Glomerular visceral epithelial cell (primary cell): ENCODE measurements at regions not wholly inside any gene's neighbourhood (a gene's known extent, or its start where the extent isn't known, plus 50 kb on each side); places are given as distances from the start of the nearest gene placed in this dataset.

Source experiments
- DNase-seq: peaks from one replicate; pipeline ENCODE4 v3.0.0-alpha.2; 2016; ENCODE audit errors: extremely low spot score

DNA sequence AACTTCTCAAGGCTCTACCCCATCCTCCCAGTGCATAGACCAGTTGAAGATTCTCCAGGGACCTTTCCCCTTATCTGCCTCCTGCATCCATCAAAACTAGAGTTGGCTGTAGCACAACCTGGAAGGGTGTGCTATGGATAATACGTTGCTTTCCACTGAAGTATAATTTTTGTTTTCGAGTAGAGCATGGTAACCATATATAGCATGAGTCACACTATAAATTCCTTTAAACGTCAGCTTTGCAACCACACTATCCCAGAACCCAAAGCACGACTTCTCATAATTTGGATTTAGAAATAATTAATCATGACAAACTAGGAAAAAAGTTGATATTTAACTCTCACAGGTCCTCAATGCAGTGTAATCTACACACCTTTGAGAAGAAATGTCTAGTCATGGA, 138.3 kb upstream of the NBEA start:
- peak; percentile 13 for DNase-seq

DNA sequence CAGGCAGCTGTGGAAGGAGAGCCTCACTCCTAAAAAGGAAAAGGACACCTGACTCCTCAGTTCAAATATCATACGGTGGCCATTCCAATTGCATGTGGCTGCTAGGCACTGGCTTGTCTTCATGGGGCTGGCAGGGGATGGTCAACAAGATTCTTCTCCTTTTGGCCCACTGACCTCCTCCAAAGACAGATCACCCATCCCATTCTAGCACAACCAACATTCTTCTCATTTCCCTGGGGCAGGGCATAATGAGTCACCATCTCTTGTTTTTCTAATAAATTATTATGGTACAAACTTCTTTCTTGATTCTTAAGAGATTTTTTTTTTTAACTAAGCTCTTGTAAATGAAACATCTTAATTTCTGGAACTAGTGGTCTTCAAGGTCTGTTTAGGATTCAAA, 136.7 kb upstream of the NBEA start:
- DNase-seq: no peak

DNA sequence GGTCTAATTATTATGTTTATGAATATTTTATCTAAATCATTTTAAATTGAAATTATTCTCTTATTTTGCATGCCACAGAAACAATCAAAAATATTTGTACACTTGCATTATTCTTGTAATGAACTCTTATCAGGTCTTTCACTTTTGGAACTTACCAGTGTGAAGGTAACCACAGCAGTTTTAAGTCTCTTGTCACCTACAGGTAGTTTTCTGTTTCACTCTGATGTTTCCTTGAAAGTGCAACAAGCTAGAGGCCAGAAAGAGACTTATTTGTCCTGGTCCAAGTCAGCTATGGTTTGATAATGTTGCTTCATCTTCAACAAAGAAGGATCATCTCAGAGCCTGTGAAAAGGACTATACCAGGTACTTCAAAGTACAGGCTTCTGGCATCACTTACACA, 133.4 kb upstream of the NBEA start:
- DNase-seq: no peak

DNA sequence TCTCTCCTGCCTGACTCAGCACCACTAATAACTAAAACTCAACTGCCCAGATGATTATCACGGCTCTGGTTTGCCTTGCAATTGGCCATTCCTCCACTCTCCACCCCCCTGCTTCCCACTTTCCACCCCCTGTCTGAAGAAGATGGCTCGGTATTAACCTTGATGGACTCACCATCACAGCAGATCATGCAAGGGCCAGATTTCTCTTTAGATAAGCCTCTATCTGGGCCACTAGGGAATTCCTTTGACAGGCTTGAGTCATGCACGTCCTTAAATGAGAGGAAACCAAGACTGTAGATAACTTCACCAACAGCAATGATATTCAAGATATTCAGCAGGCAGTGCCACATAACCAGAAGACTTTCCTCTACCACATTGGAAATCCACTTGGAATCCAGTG, 131.1 kb upstream of the NBEA start:
- no peak for DNase-seq

DNA sequence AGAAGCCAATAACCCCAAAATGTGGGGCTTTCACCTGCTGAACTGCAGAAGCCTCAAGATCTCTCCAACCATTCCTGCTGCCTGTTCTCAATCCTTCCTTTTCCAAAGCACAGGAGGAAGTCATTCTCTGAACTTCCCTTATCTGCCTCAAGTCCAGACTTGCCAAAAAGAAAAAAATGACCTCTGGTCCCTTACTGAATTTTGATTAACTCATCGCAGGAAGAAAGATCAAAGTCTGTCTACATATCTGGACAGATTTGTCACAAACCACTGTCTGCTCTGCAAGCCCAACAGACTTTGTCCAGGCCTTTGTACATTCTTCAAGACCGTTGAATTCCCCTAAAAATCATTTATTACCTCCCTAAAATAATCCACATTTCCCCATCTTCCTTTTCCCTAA, 126.5 kb upstream of the NBEA start:
- no peak for DNase-seq

DNA sequence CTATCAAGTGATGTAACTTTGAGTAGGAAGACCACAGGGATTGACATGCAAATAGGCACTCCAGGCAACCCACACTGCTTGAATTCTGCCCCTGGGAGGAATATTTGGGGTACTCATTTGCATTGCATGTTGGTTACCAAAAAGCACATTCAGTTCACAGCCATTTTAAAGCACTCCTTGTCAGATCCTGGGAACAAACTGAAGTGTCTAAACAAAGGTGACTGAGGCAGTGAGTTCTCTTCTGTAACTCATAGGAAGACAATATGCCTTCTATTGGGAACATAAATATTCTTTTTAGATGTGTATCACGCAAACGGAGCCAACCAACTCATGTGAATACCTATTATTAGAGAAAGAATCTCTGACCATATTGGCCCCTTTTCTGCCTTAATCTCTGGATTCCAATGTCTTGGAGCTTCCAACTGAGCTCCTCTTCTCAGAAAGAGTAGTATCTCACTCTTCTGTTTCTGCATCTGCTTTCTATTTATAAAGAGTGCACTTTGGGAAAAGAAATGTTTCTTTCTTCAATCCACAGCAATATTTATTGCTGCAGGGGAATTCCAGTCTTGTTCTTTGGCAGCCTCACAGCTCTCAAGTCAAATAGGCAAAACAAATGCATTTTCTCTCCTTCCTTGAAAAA, 125.7 kb upstream of the NBEA start:
- no peak for DNase-seq

DNA sequence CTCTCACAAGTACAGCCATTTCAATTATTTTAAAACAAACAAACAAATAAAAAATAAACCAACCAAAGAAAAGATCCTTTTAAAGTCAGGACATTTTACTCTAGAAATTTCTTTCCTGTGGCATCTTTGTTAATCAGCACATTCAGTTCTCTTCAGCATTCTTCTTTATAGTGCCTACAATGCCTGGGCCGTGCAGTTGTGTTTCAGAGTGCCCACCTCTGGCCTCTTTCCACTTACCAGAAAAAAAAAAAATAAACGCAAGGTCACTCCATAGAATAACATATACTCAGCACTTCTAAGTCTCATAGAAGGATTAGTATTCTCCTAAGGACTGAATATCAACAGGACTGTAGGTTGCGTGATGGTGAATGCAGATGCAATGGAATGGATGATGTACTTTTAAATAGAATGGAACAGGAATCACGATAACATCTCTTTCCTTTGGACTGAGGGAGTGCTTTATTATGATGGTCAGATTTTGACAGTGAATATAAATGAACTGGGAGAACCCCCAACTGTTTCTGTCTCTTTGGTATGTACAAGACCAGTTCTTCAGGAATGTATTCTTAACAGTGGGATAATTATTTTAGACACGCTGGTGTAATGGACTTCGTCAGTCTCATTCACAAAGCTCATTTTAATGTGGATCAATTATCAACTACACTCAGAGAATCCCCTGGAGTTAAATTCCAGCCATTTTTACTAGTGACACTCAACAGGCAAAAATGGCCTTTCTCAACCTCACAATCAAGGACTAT, 125.0 kb upstream of the NBEA start:
- no peak for DNase-seq

DNA sequence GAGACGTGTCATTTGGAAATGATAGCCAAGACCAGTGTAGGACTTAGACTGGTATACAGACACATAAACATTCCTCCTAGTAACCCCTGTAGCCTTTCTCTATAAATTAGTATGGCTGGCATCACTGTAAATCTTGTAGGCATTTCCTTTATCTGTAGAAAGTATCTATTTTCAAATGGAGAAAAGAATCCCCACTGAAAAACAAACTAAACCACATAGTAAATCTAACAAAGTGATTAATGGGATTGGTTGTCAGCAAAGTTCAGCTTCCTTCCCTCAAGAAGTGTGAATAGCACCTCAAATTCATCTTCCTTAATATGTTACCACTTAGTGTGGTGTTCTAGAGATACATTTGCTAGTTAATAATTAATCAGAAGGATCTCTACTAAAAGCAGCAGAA, 119.4 kb upstream of the NBEA start:
- peak; percentile 41 for DNase-seq

DNA sequence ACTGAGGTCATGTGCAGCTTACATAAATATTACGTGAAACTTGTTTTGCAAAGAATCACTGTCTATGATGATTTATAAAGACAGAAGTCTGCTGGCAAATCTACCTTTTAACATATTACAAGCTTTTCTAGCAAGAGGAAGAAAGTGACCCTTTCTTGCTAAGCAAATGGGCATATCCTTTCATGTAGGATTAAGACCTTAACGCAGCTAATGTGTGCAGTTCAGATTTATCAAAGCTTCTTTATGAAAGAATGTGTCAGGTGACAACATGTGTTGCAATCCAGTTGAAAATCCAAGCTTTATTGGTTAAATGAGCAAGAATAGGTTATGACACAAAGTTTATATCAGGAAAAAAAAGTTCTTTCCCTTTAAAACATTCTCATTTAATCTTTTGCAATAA, 115.6 kb upstream of the NBEA start:
- no peak for DNase-seq

DNA sequence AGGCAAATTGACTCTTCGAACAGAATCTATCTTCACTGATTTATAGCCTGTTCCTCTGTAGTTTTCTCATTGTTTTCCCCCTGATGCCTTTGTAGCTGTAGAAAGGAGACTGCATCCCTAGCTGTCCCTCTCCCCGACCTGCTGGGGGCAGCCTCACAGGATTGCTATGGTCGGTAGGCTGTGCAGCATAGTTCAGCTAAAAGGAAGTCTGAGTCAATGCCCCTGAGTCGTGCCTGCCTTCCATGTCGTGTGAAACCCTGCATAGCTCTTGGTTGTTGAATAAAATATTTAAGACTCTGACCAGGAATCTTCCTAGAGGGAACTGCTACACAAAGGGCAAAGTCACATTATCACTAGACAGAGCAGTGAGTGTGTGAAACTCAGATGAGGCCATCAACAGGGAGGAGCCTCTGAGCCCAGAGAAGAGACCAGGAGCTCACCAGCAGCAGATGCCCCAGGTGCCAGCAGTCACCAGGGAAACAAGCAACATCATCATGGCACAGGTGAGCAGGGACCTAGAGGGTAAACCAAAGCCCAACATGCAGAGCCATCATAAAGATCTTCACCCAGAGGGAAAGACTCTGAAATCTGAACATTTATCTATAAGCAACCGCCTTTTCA, 108.4 kb upstream of the NBEA start:
- peak; percentile 28 for DNase-seq

DNA sequence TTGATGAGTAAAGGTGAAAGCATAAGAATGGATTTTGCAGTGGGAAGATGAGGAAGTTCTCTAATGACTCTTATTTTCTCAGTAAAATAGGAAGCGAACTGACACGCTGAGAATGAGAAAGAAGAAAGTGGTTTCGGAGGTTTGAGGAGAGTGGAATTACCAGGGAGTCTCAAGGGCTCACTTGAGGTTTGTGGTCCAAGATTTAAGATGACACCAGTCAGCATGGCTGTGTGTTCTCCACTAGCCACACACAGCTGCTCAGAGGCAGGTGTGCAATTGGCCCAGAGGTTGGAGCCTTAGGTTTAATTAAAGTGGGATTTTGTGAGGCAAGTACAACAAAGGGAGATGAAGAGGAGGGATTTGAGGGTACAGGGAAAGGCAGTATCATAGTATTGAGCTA, 99.6 kb upstream of the NBEA start:
- DNase-seq: no peak

DNA sequence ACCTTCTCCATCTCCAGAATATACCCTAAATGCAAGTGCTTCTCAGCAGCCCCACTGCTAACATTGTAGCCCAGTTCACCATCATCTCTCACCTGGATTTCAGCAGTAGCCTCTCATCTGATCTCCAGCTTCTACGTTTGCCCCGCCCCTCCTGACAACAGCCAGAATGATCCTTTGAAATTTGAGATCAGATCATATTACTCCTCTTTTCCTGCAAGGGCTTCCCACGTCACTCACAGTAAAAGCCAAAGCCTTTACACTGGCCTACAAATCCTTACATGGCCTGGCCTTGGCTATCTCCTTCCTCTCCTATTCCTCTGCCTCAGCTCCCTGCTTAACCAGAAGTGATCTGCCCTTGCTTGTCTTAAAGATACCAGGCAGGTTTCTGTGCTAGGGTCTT, 94.3 kb upstream of the NBEA start:
- DNase-seq: no peak

DNA sequence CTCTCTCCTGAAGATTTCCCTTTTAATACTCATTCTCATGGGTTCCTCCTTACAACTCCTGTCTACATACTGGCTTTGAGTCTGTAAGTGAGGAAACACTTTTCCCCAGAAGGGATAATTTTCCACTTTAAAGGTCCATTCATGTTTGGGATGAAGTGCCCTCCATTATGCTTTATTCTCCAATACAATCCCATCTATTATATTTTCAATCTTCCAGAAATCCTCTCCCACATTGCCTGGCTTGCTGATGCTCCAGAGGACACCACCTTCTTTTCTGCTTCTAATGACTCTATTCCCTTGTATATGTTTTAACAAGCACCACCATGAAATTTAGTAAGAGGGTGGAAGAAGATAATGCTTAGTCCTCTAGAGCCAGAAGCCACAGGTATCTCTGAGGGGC, 92.7 kb upstream of the NBEA start:
- no peak for DNase-seq

DNA sequence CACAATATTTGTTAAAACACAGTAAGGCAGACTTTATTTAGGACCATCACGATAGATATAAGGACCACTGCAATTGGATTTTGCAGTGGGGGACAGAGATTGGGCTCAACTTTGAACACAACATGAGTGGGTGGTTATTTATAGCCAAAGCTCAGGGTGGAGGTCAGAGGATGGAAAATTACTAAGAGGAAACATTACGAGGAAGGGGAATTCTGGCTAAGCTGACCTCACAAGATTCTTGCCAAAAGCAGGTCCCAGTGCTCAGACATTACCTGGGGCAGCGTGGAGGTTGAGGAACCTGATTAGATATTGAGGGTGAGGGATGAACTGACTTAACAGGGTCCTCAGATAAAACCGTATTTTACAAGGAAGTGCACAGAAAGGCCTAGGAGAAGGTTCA, 88.9 kb upstream of the NBEA start:
- no peak for DNase-seq

DNA sequence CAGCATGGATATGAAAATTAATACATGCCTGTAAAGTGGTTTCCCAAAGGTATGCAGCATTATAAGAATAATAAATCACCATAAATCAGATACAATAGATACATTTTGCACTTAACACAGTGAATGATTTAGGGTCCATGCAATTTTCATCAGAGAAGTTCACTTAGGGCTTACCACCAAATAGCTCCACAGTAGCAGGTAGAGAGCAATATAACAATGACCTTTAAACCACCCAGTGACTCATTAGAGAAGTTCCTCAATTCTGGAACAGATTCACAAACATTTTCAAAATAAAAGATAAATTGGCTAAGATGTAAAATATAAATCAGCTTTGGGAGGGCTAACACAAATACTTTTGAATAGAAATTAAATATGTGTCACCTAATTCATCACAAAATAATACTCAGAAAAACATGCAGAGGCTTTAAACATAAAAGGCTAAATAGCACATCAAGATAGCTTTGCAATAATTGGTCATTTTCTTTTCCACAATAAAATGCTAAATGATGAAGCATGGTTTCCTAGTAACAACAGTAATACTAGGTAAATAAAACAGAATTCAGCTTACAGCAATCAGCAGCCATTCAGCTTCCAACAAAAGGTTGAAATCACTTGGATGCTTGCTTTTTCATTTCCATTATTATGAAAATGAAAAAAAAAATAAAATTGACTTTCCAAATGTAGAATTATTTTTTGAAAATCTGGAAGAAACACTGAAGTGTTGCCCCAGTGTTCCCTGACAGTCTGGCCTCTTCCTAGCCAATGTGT, 84.3 kb upstream of the NBEA start:
- no peak for DNase-seq

DNA sequence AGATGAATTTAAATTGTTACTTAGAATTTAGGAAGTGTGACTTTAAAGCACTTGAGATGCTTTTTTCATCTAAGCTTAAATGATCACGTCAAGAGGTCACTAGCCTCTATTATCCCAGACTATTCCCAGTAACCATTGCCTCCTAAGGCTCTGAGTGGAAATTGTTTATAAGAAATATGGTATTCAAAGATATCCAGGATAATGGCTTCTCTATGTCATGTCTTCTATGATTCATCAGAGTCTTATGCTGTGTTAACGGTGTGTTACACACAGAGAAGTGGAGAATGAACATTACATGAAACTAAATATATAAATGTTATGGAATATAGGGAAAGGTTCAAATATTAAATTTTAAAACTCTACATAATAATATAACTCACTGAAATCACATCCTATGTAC, 79.8 kb upstream of the NBEA start:
- DNase-seq: no peak

DNA sequence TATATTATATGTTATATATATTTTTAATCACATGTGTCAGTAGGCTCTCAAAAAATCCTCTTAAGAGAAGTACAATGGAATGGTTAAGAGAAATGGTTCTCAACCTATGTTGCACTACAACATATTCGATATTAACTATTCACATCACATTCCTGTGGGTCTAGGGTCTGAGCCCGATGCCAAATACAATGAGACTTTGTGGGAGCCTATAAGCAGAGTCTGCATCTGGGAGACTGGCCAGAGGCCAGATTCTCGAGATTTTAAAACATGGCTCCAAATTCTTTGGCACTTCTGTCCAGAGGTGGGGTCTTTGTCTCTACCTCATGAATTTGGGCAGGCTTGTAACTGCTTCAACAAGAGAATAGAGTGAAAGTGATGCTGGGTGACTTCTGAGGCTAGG, 79.4 kb upstream of the NBEA start:
- DNase-seq: peak; percentile 9

DNA sequence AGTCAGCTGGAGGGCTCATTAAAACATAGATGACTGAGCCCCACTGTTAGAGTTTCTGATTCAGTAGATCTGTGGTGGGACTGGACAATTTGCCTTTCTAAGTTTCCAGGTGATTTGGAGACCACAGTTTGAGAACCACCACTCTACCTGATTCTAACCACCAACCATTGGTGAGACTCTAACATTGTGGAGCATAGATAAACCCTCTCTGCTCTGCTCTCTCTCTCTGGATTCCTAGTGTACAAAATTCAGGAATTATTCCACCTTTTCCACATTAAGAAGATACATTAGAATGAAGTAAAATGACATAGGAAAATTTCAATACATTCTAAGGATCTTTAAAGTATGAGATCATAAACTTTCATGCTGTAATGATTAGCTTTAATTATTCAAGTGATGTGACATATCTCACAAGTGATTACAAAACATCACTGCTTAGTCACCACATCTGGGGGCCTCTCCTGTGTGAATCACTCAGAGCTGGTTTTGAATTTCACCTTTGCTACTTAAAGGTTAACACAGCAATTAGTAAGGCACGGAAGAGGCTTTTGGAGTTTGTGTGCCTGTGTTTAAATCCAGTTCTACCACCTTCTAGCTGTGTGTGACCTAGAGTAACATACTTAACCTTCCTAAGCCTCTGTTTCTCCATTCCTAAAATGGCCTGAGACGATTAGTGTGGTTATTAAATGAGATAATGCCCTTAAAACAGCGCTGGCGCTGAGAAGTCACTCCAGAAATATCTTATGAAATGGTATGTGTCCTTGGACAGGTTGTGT, 78.5 kb upstream of the NBEA start:
- peak; percentile 84 for DNase-seq

DNA sequence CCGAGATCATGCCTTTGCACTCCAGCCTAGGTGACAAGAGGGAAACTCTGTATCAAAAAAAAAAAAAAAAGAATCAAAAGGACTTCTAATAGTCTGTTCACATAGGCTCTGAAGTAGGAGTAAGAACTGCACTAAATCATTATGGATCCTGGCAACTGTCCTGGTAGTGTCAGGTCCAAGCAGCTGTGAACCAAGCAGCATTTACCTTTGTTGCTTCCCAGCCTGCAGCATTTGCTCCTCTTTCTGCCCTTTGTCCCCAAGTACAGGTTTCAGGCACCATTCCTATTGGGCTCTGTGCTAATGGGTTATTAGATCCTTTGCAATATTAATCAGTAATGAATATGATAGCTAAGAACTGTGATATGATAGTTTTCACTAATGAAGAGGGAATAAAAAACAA, 77.4 kb upstream of the NBEA start:
- peak; percentile 5 for DNase-seq

DNA sequence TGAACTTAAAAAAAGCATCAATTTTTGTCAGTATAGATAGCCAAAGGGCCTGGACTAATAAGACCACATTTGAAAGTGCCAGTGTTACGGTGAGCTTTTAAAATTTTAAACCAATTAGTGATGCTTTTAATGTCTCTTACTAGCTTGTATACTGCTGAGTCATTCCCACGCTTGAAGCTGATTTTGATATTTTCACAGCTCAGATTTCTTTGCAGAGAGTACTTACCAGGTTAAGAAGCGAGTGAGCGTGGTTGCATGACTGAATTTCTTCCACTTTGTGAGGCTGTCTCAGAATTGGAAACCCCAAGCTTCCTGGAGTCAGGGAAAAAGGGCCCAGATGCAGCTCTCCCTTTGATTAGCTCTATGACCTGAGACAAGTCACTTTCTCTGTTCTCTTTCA, 74.5 kb upstream of the NBEA start:
- peak; percentile 54 for DNase-seq

DNA sequence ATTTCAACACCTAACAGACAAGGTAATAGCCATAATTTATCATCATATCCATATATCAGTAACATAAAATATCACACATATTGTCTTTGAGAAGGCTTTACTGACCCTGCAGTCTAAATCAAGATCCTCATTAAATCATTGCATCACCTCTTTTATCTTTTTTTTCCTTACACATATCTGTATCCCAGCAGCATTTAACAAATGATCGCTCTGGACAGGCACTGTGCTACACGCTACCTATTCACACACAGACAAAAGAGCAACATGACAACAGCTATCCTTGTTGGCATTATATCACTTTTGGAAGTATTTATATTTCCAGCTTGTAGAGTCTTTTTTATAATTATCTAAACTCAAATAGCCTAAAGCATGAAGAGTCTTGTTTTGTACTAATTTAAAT, 73.3 kb upstream of the NBEA start:
- no peak for DNase-seq

DNA sequence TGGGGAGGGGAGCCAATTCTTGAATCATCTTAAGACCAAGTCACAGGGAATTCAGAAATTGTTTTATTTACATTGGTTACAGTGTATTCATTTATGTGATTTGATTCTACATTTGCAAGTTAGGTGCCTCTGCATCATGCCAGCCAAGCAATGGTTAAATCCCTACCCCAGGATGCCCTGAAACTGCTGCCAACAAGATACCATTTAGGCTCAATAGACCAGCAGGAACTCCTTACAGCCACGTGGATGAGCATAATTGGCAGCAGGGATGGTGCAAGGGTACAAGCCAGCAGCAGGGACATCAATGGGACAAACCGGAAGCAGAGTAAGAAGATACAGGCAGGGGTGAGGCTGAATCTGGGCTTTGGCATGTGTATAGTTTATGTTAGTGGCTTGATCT, 72.4 kb upstream of the NBEA start:
- no peak for DNase-seq
